ENCODE measurements at regions not wholly inside any gene's neighbourhood (a gene's known extent, or its start where the extent isn't known, plus 50 kb on each side); places are given as distances from the start of the nearest gene placed in this dataset.

GRCh38 chr16:54510685-54511221 lies 224.2 kb upstream of the IRX3 start:
- TF ChIP-seq CTCF (conservative IDR thresholded peaks at IDR 0.05 in 1 of 2, IDR thresholded peaks at IDR 0.05 in 1 of 2; ENCODE audit: extremely low read depth in 1 of 2, insufficient read depth in 1 of 2, low read depth in 1 of 2, low read length in 2 of 2) (no peak), EZH2 (IDR thresholded peaks at IDR 0.05; ENCODE audit: borderline replicate concordance, low read length) (no peak)
